ENCODE measurements at regions not wholly inside any gene's neighbourhood (a gene's known extent, or its start where the extent isn't known, plus 50 kb on each side); places are given as distances from the start of the nearest gene placed in this dataset.

GRCh38 chr16:73326770-73327470 is 279.0 kb upstream of the ZFHX3 start:
- no peak for DNase-seq

DNA sequence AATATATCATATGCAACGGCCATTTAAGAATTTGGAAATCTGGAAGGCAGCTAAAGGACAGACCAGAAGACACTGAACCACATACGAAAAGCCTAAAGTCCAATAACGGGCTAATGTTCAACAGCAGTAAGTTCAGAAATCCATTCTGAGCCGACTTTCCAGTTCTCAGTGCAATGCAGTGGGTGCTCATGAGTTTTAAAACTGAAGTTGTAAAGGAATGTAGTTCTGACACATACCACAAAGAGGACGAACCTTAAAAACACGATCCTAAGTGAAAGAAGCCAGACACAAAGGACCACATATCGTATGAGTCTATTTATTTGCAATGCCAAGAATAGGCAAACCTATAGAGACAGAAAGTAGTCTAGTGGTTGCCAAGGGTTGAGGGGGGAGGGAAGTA is 278.3 kb upstream of the ZFHX3 start:
- no peak for DNase-seq

GRCh38 chr16:73323880-73324279 is 276.0 kb upstream of the ZFHX3 start:
- DNase-seq, result no peak

DNA sequence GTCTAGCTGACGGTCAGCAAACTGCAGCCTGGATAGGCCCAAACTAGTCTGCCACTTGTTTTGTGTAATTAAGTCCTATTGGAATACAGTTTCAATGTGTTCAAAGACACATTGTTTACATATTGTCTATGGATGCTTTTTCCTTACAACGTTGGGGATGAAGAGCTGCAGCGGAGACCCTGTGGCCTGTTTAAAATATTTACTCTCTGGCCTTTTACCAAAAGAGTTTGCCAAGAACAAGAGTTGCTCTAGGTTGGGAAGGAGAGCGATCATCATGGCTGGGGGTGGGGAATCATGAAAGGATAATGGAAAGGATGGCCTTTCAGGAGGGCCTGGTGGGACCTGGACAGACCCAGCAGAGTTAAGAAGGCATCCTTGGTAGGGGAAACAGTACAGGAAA is 274.9 kb upstream of the ZFHX3 start:
- DNase-seq, result no peak

- DNase-seq, result no peak
Observed at GRCh38 chr16:73321853-73322252, 273.9 kb upstream of the ZFHX3 start.

DNA sequence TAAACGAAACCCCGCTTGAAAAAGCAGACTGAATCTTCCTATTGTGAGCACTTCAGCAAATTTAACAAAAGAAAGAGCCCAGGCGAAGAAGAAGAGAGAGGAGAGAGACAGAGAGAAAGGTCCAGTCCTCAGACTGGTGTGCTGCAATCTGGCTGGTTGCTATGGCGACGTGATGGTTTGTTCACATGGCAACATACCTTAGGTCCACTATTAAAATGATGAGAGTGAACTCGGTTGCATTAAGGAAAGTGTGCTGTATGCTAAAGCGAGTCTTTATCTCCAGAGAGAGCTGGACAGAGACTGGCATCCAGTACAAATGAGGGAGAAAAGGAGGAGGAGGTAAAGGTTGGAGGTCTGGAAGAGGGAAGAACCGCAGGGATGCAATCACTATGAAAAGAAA is 271.8 kb upstream of the ZFHX3 start:
- no peak for DNase-seq

- DNase-seq, result no peak
Observed at GRCh38 chr16:73319261-73319660, 271.3 kb upstream of the ZFHX3 start.

DNA sequence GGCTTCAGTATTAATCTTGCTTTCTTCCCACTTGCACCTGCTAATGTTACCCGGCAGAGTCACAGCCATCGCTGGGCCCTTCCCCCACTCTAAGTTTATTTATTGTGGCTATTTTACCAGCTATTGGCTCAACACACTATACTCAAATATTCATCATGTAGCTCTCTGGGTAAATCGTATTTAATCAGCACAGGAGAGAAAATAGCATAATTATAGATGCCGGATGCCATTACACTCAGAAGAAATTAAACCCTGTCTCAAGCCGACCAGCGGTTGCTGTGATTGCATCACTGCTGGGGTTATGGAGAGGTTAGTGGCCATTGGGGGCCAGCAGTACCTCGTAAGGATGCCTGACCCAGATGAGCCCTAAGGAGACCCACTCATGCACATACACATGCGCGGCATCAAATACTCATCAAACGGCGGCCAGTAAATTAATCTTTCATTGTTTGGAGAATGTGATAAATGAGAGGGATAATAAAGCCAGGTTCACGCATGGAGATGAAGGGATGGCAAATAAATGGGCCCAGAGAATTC is 269.5 kb upstream of the ZFHX3 start:
- DNase-seq, result no peak

DNA sequence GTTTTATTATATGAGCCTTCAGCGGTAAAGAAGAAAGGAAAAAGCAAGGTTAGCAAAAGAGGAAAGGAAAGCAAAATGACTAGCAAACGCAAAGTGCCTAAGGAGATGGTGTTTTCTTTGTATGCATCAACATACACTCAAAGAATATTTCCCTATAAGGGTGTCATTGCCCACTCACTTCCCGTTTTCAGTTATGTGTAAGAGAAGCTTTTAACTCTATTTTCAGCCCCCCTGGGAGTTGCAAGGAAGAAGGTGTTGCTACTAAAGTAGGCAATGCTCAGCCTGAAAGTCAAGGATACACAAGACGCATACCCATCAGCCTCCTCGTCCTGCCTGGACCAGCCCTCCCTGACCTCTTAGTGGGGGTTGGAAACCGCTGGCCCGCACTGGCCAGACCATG is 267.7 kb upstream of the ZFHX3 start:
- DNase-seq, result no peak

DNA sequence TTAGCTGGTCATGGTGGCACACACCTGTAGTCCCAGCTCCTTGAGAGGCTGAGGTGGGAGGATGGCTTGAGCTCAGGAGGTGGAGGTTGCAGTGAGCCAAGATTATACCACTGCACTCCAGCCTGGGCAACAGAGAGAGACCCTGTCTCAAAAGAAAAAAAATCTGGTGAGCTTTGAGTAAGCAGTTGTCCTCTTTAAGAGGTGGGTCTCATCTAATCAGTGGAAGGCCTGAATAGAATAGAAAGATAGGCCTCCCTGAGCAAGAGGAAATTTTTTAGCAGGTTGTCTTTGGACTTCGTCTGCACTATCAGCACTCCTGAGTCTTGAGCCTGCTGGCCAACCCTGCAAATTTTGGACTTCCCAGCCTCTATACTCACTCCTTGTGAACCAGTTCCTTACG is 266.0 kb upstream of the ZFHX3 start:
- DNase-seq, result no peak

GRCh38 chr16:73311857-73312723 is 264.2 kb upstream of the ZFHX3 start:
- DNase-seq, result no peak

GRCh38 chr16:73308771-73309170 is 260.8 kb upstream of the ZFHX3 start:
- DNase-seq, result no peak

- no peak for DNase-seq
Observed at GRCh38 chr16:73306901-73307413, 259.0 kb upstream of the ZFHX3 start.

DNA sequence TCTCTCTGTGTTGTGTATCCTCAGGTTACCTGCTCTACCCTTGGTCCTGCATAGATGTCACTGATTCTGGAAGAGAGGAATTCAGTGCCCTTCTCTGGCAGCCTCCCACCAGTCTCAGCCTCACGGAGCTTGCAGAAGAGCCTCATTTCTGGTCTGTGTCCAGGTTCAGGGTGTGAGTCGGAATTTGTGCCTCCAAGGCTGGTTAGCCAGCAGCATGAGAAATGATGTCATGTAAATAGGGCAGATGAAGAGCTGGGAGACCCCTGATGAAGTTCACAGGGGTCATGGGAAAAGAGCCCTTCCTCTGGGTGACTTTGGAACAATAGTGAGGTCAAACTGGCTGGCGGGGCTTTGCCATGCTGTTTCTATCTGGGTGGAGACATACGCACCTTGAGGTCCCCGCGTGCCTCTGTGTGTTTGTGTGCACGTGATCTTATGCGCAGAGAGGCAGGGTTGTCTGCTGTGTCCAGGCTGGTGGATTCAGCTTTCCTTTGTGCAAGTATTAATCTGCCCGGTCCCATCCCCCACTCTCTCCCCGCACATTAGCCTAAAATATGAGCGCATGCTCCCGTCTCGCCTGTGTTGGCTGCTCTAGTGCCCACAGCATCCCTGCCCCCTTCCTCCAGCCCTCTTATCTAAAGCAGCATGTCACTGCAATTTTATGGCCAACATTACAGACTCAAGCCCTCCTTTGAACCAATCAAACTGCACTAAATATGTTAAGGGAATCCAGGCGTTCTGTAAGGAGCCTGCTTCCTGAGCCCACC is 256.3 kb upstream of the ZFHX3 start:
- no peak for DNase-seq

GRCh38 chr16:73302942-73303341 is 255.0 kb upstream of the ZFHX3 start:
- no peak for DNase-seq

DNA sequence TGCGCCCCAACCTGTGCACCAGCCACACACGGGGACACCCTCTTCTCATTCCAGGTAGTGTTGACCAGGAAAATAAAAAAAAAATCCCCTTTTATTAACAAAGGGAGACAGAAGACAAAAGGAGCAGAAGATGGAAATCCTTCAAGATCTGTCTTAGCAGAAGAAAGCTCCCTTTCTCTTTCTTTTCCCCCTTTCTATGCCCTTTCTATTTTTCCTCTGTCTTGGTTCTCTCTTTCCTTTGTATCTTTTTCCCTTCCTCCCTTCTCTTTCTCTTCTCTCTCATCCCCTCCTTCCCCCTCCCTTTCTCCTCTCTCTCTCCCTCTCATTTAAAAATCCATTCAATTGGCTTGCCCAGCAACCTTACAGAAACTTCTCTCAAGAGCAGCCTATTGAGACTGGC is 254.1 kb upstream of the ZFHX3 start:
- no peak for DNase-seq

- DNase-seq, result no peak
Observed at GRCh38 chr16:73299346-73299745, 251.4 kb upstream of the ZFHX3 start.

DNA sequence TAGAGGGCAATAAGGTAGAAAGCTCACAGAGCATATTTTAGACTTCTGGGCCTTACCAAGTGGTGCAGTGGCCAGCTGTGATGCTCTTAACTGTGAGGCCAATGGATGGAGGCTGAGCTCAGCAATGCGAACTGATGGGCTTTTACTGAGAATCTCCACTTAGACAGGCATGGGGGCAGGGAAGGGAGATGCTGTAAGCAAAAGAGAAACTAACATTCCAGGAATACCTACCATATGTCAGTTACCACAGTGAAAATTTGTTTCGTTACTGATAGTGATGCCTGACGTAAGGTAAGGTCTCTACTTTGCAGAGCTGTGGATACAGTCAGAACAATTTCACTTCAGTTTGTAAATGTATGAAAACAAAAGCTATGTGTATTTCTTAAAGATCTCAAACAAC is 250.6 kb upstream of the ZFHX3 start:
- DNase-seq, result no peak

DNA sequence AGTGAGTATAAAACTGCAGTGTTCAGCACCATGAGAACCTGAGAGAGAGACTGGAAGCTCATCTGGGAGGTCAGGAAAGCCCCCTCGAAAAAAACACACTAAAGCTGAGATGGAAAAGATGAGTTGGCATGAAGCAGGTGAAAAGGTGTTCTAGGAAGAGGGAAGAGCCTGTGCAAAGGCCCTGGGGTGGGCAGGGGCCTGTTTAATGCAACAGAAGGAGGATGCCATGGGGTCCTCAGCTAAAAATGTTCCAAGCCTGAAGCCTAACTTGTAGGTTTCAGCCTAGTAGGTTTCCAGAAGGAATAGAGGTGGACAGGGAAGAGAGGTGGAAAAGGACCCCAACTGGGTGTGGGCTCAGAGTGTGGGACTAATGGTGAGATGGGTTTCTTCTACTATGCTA is 242.3 kb upstream of the ZFHX3 start:
- no peak for DNase-seq

DNA sequence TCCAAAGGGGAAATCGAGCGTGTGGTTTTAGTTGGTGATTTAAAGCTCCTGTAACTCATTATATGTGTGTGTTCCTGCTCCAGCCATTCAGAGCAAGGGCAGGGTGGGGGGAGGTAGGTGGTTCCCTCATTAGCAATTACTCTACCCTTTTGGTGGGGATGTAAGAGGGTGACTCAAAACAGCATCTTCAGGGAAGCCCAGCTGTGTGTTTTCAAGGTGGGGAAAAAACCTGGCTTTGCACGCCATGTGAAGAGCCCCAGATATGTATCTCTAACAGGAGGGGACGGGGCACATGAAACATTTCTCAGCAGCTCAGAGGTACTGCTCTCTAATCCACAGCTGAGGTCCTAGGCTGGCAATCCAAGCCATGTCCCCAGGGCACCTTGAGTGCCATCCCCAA is 241.3 kb upstream of the ZFHX3 start:
- DNase-seq, result no peak

GRCh38 chr16:73288520-73288919 is 240.6 kb upstream of the ZFHX3 start:
- no peak for DNase-seq

DNA sequence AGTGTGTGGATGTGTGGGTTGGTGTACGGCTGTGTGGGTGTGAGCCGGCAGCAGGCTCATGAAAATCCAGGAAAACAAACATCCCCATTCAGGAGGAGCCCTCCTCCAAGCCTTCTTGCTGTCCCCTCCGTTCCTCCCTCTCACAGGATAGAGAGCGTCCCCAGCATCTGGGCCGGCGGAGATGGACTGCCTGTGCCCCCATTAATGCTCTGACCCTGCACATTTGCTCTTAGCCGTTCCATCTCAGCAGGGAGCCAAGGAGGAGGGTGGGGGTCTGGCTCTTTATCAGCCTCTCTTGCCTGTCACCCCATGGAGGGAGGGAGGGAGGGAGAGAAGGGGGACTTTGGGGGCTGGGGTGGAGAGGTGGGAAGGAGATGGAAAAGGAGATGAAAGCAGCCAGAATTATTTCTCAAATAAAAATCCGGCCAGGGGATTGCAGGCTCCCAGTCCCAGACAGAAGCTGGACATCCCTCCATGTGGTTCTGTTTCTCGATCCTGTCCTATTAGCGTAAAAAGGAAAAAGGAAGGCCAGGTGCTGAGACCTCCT is 240.0 kb upstream of the ZFHX3 start:
- DNase-seq, result no peak
